ENCODE measurements at regions not wholly inside any gene's neighbourhood (a gene's known extent, or its start where the extent isn't known, plus 50 kb on each side); places are given as distances from the start of the nearest gene placed in this dataset.

DNA sequence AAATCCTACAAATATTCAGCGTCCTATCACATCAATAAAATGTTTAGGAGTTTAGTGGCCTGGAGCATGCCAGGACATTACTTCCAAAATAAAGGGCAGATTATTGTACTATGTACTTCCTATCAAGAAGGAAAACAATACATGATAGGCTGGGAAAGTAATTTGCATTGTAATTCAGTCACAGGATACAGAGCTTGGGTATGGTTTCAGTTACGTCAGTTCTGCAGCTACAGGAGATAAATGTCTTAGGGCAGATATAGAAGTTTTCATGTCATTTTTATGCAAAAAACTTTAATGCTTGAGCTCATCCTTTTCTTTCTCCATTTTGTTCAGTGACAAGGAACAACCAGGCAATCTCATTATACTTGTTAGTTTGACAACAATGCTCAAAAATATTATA, 155.2 kb downstream of the NFKBIZ start:
- Histone ChIP-seq H3K9me3 (ENCODE audit: control extremely low read depth in 1 of 3, control insufficient read depth in 2 of 3, insufficient read depth in 1 of 3, low read length in 2 of 3) (no peaks in the 10 kb centered on the region), H3K27me3 (replicated peaks in 1 of 4; ENCODE audit: control extremely low read depth in 1 of 4, control insufficient read depth in 3 of 4, insufficient read depth in 4 of 4, low read length in 3 of 4) (no peaks in the 10 kb centered on the region), H3K4me3 (ENCODE audit: control extremely low read depth in 1 of 5, extremely low read depth in 1 of 5, insufficient read depth in 1 of 5, low read depth in 2 of 5, low read length in 4 of 5) (no peak overlapping the region), H3K9ac (ENCODE audit: low read length) (no peak overlapping the region), H3K27ac (ENCODE audit: low read length in 2 of 2) (no peak overlapping the region), H3K79me2 (ENCODE audit: control insufficient read depth, insufficient read depth, low read length) (no peaks in the 10 kb centered on the region), H2AFZ (ENCODE audit: insufficient read depth, low read depth, low read length, poor library complexity, severe bottlenecking) (no peak overlapping the region), H3K36me3 (replicated peaks in 1 of 2; ENCODE audit: control extremely low read depth in 1 of 2, control insufficient read depth in 1 of 2, extremely low read depth in 1 of 2, insufficient read depth in 2 of 2, low read length in 1 of 2) (no peaks in the 10 kb centered on the region), H3K4me1 (ENCODE audit: control insufficient read depth in 2 of 2, insufficient read depth in 2 of 2, low read length in 2 of 2) (peaks cover 9 to 10% of the 10 kb centered on the region in 2 donors), H3K4me2 (replicated peaks; ENCODE audit: low read depth, low read length, poor library complexity, severe bottlenecking) (no peak overlapping the region), H4K20me1 (ENCODE audit: control insufficient read depth, insufficient read depth, low read length, poor library complexity, severe bottlenecking) (no peaks in the 10 kb centered on the region)
- CTCF ChIA-PET, result no interaction called here
- Mint-ChIP-seq H3K4me1 (peaks cover 18% of the 10 kb centered on the region), H3K9me3 (ENCODE audit: insufficient read depth) (peaks cover 2% of the 10 kb centered on the region), H3K4me3 (no peak overlapping the region), H3K27ac (no peak overlapping the region), H3K27me3 (no peaks in the 10 kb centered on the region)
- ATAC-seq (ENCODE audit: low read depth) (no peak), DNase-seq (no peak)
- TF ChIP-seq EZH2 (IDR thresholded peaks at IDR 0.05; ENCODE audit: borderline replicate concordance, insufficient read depth, low read depth, low read length, poor library complexity, severe bottlenecking), result no peak
- TF ChIP-seq, protein P1, sequence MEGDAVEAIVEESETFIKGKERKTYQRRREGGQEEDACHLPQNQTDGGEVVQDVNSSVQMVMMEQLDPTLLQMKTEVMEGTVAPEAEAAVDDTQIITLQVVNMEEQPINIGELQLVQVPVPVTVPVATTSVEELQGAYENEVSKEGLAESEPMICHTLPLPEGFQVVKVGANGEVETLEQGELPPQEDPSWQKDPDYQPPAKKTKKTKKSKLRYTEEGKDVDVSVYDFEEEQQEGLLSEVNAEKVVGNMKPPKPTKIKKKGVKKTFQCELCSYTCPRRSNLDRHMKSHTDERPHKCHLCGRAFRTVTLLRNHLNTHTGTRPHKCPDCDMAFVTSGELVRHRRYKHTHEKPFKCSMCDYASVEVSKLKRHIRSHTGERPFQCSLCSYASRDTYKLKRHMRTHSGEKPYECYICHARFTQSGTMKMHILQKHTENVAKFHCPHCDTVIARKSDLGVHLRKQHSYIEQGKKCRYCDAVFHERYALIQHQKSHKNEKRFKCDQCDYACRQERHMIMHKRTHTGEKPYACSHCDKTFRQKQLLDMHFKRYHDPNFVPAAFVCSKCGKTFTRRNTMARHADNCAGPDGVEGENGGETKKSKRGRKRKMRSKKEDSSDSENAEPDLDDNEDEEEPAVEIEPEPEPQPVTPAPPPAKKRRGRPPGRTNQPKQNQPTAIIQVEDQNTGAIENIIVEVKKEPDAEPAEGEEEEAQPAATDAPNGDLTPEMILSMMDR (IDR thresholded peaks at IDR 0.05), result no peak
- WGBS (ENCODE audit: insufficient coverage), result no CpG with 5 or more reads among the region's 2 CpGs
- intact Hi-C loops (cut with micrococcal nuclease), result no loop called here
- POLR2A ChIA-PET, result no interaction called here

DNA sequence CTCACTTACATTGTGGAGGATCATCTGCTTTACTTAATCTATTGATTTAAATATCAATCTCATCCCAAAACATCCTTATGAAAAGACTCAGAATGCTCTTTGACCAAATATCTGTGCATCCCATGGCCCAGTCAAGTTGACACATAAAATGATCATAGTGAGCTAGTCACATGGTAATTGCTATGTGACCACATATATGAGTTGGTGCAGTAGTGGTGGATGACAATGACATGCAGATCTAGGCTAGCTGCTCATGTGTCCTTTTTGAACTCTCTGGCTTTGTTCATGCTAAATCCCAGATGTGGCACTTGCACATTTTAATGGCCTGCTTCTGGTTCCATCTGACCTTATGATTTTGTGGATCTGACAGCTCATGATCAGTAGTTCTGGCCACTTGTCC, 156.2 kb downstream of the NFKBIZ start:
- Histone ChIP-seq H3K9ac (ENCODE audit: low read length) (no peak overlapping the region), H3K4me2 (replicated peaks; ENCODE audit: low read depth, low read length, poor library complexity, severe bottlenecking) (no peak overlapping the region)
- POLR2A ChIA-PET, result interaction anchor here (0.7 kb wide), 1 partner anchor 34 kb away, joined by 3 read pairs; no protein-coding TSS in a partner anchor

More for the DNA sequence above, 156.2 kb downstream of the NFKBIZ start:
- no peak for TF ChIP-seq EZH2 (IDR thresholded peaks at IDR 0.05; ENCODE audit: borderline replicate concordance, insufficient read depth, low read depth, low read length, poor library complexity, severe bottlenecking)
- TF ChIP-seq, protein P1 (IDR thresholded peaks at IDR 0.05), result no peak
- Mint-ChIP-seq H3K27me3 (no peaks in the 10 kb centered on the region), H3K4me3 (no peak overlapping the region), H3K27ac (no peak overlapping the region), H3K9me3 (ENCODE audit: insufficient read depth) (peaks cover 2% of the 10 kb centered on the region), H3K4me1 (peaks cover 12% of the 10 kb centered on the region)
- intact Hi-C loops (cut with micrococcal nuclease), result no loop called here
- H4K20me1 ChIP-seq (ENCODE audit: control insufficient read depth, insufficient read depth, low read length, poor library complexity, severe bottlenecking), result no peaks in the 10 kb centered on the region
- no peak overlapping the region for H3K27ac ChIP-seq (ENCODE audit: low read length in 2 of 2)
- H3K4me3 ChIP-seq (ENCODE audit: control extremely low read depth in 1 of 5, extremely low read depth in 1 of 5, insufficient read depth in 1 of 5, low read depth in 2 of 5, low read length in 4 of 5), result no peak overlapping the region
- H3K9me3 ChIP-seq (ENCODE audit: control extremely low read depth in 1 of 3, control insufficient read depth in 2 of 3, insufficient read depth in 1 of 3, low read length in 2 of 3), result no peaks in the 10 kb centered on the region
- DNase-seq (no peak), ATAC-seq (ENCODE audit: low read depth) (no peak)
- peaks cover 3 to 6% of the 10 kb centered on the region in 2 donors for H3K4me1 ChIP-seq (ENCODE audit: control insufficient read depth in 2 of 2, insufficient read depth in 2 of 2, low read length in 2 of 2)
- no peaks in the 10 kb centered on the region for H3K36me3 ChIP-seq (replicated peaks in 1 of 2; ENCODE audit: control extremely low read depth in 1 of 2, control insufficient read depth in 1 of 2, extremely low read depth in 1 of 2, insufficient read depth in 2 of 2, low read length in 1 of 2)
- H2AFZ ChIP-seq (ENCODE audit: insufficient read depth, low read depth, low read length, poor library complexity, severe bottlenecking), result no peak overlapping the region
- H3K79me2 ChIP-seq (ENCODE audit: control insufficient read depth, insufficient read depth, low read length), result no peaks in the 10 kb centered on the region
- CTCF ChIA-PET, result no interaction called here
- H3K27me3 ChIP-seq (replicated peaks in 1 of 4; ENCODE audit: control extremely low read depth in 1 of 4, control insufficient read depth in 3 of 4, insufficient read depth in 4 of 4, low read length in 3 of 4), result no peaks in the 10 kb centered on the region

All from B cell (primary cell).